Caco-2 (cell line): ENCODE measurements at regions not wholly inside any gene's neighbourhood (a gene's known extent, or its start where the extent isn't known, plus 50 kb on each side); places are given as distances from the start of the nearest gene placed in this dataset.

Experiments
- BruUV-seq: library from RNA; stranded (reverse); fragments of 400-500 nt; replicated peaks from 2 replicates; lab custom pipeline; 2021; lab: Mats Ljungman, UMichigan
- CTCF ChIA-PET: fragments of 300-600 bp; sonication (Branson Sonifier 250); formaldehyde crosslinking; loops from one replicate; lab custom pipeline; 2022; ENCODE audit warnings: antibody characterized with exemption; lab: Charles Lee
- POLR2A ChIA-PET: fragments of 300-600 bp; sonication (Branson Sonifier 250); formaldehyde crosslinking; loops from one replicate; lab custom pipeline; 2022; ENCODE audit warnings: antibody characterized with exemption; lab: Charles Lee
- DNase-seq, 2 experiments: peaks; one replicate each; pipeline versions ENCODE4 v3.0.0 to v3.0.0-alpha.2; 2020 to 2022
- H3K27me3 ChIP-seq: replicated peaks from 2 replicates; pipeline ENCODE4 v1.6.0; 2011; ENCODE audit warnings: low read length; ENCODE audit not compliant: control insufficient read depth, insufficient read depth
- H3K36me3 ChIP-seq: 2 replicates; pipeline ENCODE4 v1.5.1; 2011; ENCODE audit warnings: low read length; ENCODE audit not compliant: control insufficient read depth, insufficient read depth
- H3K4me1 ChIP-seq: fragments of 250-450 bp; sonication (Bioruptor Pico); 2 replicates; pipeline ENCODE4 v1.5.1; 2020; ENCODE audit warnings: mild to moderate bottlenecking
- H3K4me3 ChIP-seq: 2 replicates; pipeline ENCODE4 v1.5.1; 2011; ENCODE audit warnings: low read depth, mild to moderate bottlenecking, control low read depth, low read length
- H3K9me3 ChIP-seq: fragments of 250-450 bp; sonication (Bioruptor Pico); 2 replicates; pipeline ENCODE4 v1.5.1; 2020; ENCODE audit warnings: mild to moderate bottlenecking, moderate library complexity
- H3K27ac Mint-ChIP-seq: one replicate; pipeline ENCODE4 v1.8.0; 2022; ENCODE audit warnings: mixed read lengths; ENCODE audit not compliant: unreplicated experiment
- H3K27me3 Mint-ChIP-seq: one replicate; pipeline ENCODE4 v1.8.0; 2022; ENCODE audit warnings: mixed read lengths; ENCODE audit not compliant: insufficient read depth, unreplicated experiment
- H3K36me3 Mint-ChIP-seq: one replicate; pipeline ENCODE4 v1.8.0; 2022; ENCODE audit warnings: mild to moderate bottlenecking, mixed read lengths; ENCODE audit not compliant: insufficient read depth, unreplicated experiment
- H3K4me1 Mint-ChIP-seq: one replicate; pipeline ENCODE4 v1.8.0; 2022; ENCODE audit warnings: low read depth, mixed read lengths; ENCODE audit not compliant: unreplicated experiment
- H3K4me3 Mint-ChIP-seq: one replicate; pipeline ENCODE4 v1.8.0; 2022; ENCODE audit warnings: mild to moderate bottlenecking, moderate library complexity, mixed read lengths; ENCODE audit not compliant: unreplicated experiment
- H3K9me3 Mint-ChIP-seq: one replicate; pipeline ENCODE4 v1.8.0; 2022; ENCODE audit warnings: mixed read lengths; ENCODE audit not compliant: unreplicated experiment
- intact Hi-C: fragments of 100-400 bp; cut with micrococcal nuclease; formaldehyde crosslinking; loops from one replicate; pipeline ENCODE4 v1.10.0; 2022; ENCODE audit not compliant: unreplicated experiment
- TF ChIP-seq, protein P1 (sequence below), 2 experiments: fragments of 200-600 bp in 1 of 2; IDR thresholded peaks; 1 replicate in 1 of 2; 2 replicates in 1 of 2; pipeline versions ENCODE4 v1.5.1 to v1.8.0; 2011 to 2022; ENCODE audit warnings: antibody characterized with exemption in 1 of 2, control low read depth in 1 of 2, inconsistent platforms in 1 of 2, low read depth in 1 of 2, low read length in 1 of 2, mild to moderate bottlenecking in 1 of 2, moderate library complexity in 1 of 2; ENCODE audit not compliant: insufficient read depth in 1 of 2, severe bottlenecking in 1 of 2, unreplicated experiment in 1 of 2

DNA sequence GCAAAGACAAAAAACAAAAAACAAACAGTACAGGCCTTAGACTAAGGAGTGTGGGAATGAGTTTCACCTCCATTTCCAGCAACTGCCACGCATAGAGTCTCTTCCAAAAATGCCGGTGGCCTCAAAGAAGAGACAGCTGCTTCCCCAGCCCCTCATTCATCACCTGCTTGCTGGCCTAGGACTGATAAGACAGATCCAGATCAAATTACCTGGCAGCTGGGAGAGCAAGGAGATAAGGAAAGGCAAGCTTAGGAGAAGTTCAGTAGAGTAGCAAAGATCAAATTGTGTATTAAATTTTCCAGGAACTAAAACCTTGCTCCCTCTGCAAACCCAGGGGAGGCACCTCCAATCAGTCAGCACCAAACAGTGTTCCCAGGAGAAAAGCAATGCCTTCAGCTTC lies 325.8 kb upstream of the CTNNB1 start:
- POLR2A ChIA-PET: no interaction called here
- H3K4me1 Mint-ChIP-seq: peaks cover 42% of the 10 kb centered on the region

DNA sequence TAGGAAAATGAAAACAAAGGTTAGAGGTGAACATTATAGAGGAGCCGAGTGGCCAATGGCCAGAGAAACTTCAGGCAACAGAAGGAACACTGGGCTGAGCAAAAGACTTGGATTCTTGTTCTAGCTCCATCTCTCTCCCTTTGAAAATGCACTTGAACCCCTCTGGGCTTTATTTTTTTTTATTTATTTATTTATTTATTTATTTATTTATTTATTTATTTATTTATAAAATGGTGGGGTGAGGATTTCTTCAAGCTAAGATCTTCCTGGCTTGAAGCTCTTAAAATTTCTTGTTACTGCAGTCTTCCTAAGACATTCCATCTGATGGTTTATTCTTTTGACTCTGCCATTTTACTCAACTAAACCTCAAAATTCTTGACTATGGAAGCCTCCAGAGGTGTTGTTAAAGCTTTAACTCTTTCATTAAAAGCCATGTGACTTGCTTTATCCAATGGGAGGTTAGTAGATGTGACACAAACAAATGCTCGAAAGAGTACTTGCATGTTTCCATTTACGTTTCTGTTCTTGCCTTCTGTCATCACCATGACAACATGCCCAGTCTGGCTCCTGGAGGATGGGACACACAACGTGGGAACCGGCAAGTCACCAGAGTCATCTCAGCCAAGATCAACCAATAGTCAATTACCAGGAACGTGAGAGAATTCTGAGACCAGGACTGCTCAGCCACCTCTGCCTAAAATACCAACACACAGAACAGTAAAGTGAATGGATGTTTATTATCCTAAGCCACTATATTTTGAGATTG lies 325.2 kb upstream of the CTNNB1 start:
- H3K9me3 Mint-ChIP-seq: peaks cover 7% of the 10 kb centered on the region
- no TSS peak for BruUV-seq
- ChIA-PET POLR2A (no interaction called here), CTCF (no interaction called here)
- H3K27me3 Mint-ChIP-seq: no peaks in the 10 kb centered on the region
- no peak overlapping the region for H3K4me3 ChIP-seq
- TF ChIP-seq, protein P1, sequence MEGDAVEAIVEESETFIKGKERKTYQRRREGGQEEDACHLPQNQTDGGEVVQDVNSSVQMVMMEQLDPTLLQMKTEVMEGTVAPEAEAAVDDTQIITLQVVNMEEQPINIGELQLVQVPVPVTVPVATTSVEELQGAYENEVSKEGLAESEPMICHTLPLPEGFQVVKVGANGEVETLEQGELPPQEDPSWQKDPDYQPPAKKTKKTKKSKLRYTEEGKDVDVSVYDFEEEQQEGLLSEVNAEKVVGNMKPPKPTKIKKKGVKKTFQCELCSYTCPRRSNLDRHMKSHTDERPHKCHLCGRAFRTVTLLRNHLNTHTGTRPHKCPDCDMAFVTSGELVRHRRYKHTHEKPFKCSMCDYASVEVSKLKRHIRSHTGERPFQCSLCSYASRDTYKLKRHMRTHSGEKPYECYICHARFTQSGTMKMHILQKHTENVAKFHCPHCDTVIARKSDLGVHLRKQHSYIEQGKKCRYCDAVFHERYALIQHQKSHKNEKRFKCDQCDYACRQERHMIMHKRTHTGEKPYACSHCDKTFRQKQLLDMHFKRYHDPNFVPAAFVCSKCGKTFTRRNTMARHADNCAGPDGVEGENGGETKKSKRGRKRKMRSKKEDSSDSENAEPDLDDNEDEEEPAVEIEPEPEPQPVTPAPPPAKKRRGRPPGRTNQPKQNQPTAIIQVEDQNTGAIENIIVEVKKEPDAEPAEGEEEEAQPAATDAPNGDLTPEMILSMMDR (IDR thresholded peaks at IDR 0.05; ENCODE audit: insufficient read depth in 1 of 2, low read depth in 1 of 2, low read length in 1 of 2, severe bottlenecking in 1 of 2, unreplicated experiment in 1 of 2): no peak
- no peaks in the 10 kb centered on the region for H3K36me3 Mint-ChIP-seq
- H3K27ac Mint-ChIP-seq: no peak overlapping the region
- no peaks in the 10 kb centered on the region for H3K36me3 ChIP-seq
- intact Hi-C loops: no loop called here
- peaks cover 37% of the 10 kb centered on the region for H3K4me1 Mint-ChIP-seq
- H3K4me1 ChIP-seq: peaks cover 33% of the 10 kb centered on the region
- H3K9me3 ChIP-seq: no peaks in the 10 kb centered on the region
- H3K27me3 ChIP-seq: no peaks in the 10 kb centered on the region; the same call in 1 of the 2 replicates
- no peak for DNase-seq
- no peak overlapping the region for H3K4me3 Mint-ChIP-seq

More for the DNA sequence above, 325.8 kb upstream of the CTNNB1 start:
- TF ChIP-seq, protein P1 (IDR thresholded peaks at IDR 0.05; ENCODE audit: insufficient read depth in 1 of 2, low read depth in 1 of 2, low read length in 1 of 2, severe bottlenecking in 1 of 2, unreplicated experiment in 1 of 2): no peak
- peaks cover 7% of the 10 kb centered on the region for H3K9me3 Mint-ChIP-seq
- H3K4me1 ChIP-seq: peaks cover 33% of the 10 kb centered on the region
- H3K4me3 ChIP-seq: no peak overlapping the region
- no peaks in the 10 kb centered on the region for H3K27me3 Mint-ChIP-seq
- DNase-seq: peak; percentile 31 to 51
- no peaks in the 10 kb centered on the region for H3K9me3 ChIP-seq
- no peaks in the 10 kb centered on the region for H3K27me3 ChIP-seq
- H3K27ac Mint-ChIP-seq: no peak overlapping the region
- no peaks in the 10 kb centered on the region for H3K36me3 Mint-ChIP-seq
- H3K36me3 ChIP-seq: no peaks in the 10 kb centered on the region
- no TSS peak for BruUV-seq
- CTCF ChIA-PET: no interaction called here
- H3K4me3 Mint-ChIP-seq: no peak overlapping the region
- intact Hi-C loops: no loop called here

DNA sequence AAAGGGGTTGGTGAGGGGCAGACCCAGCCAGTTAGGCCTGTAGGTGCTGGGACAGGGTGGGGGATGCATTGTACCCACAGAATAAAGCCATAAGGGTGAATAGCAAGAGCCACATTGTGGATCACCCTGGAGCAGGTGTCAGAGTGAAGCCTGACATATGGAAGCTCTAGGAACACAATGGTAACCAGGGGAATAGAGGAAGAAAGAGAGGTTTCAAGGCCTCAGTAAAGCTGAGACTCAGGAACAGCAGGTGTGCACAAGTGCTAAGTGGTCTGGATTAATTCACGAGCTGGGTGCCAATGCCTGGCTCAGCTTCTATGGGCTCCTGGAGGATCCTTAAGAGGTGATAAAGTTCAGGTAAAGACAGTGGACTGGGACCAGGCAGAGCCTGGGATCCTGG lies 323.7 kb upstream of the CTNNB1 start:
- H3K36me3 Mint-ChIP-seq: no peaks in the 10 kb centered on the region
- H3K4me1 Mint-ChIP-seq: peaks cover 26% of the 10 kb centered on the region
- no peaks in the 10 kb centered on the region for H3K36me3 ChIP-seq
- no peaks in the 10 kb centered on the region for H3K9me3 ChIP-seq
- DNase-seq: no peak
- no peaks in the 10 kb centered on the region; the same call in 1 of the 2 replicates for H3K27me3 ChIP-seq
- no TSS peak for BruUV-seq
- H3K27me3 Mint-ChIP-seq: no peaks in the 10 kb centered on the region
- ChIA-PET POLR2A (no interaction called here), CTCF (no interaction called here)
- peaks cover 7% of the 10 kb centered on the region for H3K9me3 Mint-ChIP-seq
- peaks cover 21% of the 10 kb centered on the region for H3K4me1 ChIP-seq
- TF ChIP-seq, protein P1 (IDR thresholded peaks at IDR 0.05; ENCODE audit: insufficient read depth in 1 of 2, low read depth in 1 of 2, low read length in 1 of 2, severe bottlenecking in 1 of 2, unreplicated experiment in 1 of 2): no peak
- intact Hi-C loops: no loop called here
- no peak overlapping the region for H3K4me3 ChIP-seq
- peak overlapping the region; percentile 65 for H3K27ac Mint-ChIP-seq
- H3K4me3 Mint-ChIP-seq: no peak overlapping the region
